Type B pancreatic cell (in vitro differentiated cells): ENCODE measurements at regions not wholly inside any gene's neighbourhood (a gene's known extent, or its start where the extent isn't known, plus 50 kb on each side); places are given as distances from the start of the nearest gene placed in this dataset.

ENCODE experiments used
- DNase-seq: peaks from one replicate; pipeline ENCODE4 v3.0.0; 2021; ENCODE audit warnings: mixed read lengths; ENCODE audit not compliant: unreplicated experiment; ENCODE audit errors: extremely low spot score
- H3K27ac Mint-ChIP-seq: 2 replicates; pipeline ENCODE4 v1.8.0; 2021; ENCODE audit warnings: mild to moderate bottlenecking, mixed read lengths
- H3K27me3 Mint-ChIP-seq: 2 replicates; pipeline ENCODE4 v1.8.0; 2021; ENCODE audit warnings: mixed read lengths
- H3K36me3 Mint-ChIP-seq: 2 replicates; pipeline ENCODE4 v1.8.0; 2021; ENCODE audit warnings: mixed read lengths
- H3K4me1 Mint-ChIP-seq: one replicate; pipeline ENCODE4 v1.8.0; 2021; ENCODE audit warnings: mixed read lengths; ENCODE audit not compliant: unreplicated experiment
- H3K4me3 Mint-ChIP-seq: 2 replicates; pipeline ENCODE4 v1.8.0; 2021; ENCODE audit warnings: mild to moderate bottlenecking, mixed read lengths
- H3K9me3 Mint-ChIP-seq: 2 replicates; pipeline ENCODE4 v1.8.0; 2021; ENCODE audit warnings: mixed read lengths
- CTCF ChIP-seq: fragments of 200-600 bp; sonication (generic); conservative IDR thresholded peaks from 2 replicates; pipeline ENCODE4 v1.5.0; 2021; ENCODE audit warnings: antibody characterized with exemption, mild to moderate bottlenecking

- Mint-ChIP-seq H3K9me3 (no peaks in the 10 kb centered on the region), H3K36me3 (no peaks in the 10 kb centered on the region), H3K27me3 (no peaks in the 10 kb centered on the region), H3K4me1 (peaks cover 15% of the 10 kb centered on the region), H3K27ac (no peak overlapping the region), H3K4me3 (no peak overlapping the region)
- no peak for DNase-seq
- TF ChIP-seq CTCF = no peak
Observed at GRCh38 chr9:2363781-2364180, 257.8 kb upstream of the VLDLR start.

DNA sequence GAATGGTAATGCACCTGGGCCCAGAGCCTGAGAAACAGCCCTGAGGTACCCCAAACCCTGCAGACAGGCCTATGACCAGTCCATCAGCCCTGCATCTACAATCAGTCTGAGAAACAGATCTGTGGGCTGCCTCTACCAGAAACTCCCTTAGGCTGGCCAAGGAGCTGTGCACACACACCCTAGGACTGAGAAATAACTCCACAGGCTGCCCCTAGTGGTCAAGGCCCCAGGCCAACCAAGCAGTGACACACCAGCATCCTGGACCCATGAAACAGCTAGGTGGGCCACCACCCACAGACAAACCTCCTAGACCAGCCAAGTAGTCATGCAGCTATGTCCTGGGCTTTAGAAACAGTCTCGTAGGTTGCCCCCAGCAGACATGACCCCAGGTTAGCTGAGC lies 253.6 kb upstream of the VLDLR start:
- no peaks in the 10 kb centered on the region for H3K27me3 Mint-ChIP-seq
- H3K36me3 Mint-ChIP-seq = no peaks in the 10 kb centered on the region
- DNase-seq = no peak
- H3K9me3 Mint-ChIP-seq = peaks cover 4% of the 10 kb centered on the region
- H3K4me3 Mint-ChIP-seq = no peak overlapping the region
- H3K4me1 Mint-ChIP-seq = no peaks in the 10 kb centered on the region
- TF ChIP-seq CTCF = peak; percentile 14
- no peak overlapping the region for H3K27ac Mint-ChIP-seq

DNA sequence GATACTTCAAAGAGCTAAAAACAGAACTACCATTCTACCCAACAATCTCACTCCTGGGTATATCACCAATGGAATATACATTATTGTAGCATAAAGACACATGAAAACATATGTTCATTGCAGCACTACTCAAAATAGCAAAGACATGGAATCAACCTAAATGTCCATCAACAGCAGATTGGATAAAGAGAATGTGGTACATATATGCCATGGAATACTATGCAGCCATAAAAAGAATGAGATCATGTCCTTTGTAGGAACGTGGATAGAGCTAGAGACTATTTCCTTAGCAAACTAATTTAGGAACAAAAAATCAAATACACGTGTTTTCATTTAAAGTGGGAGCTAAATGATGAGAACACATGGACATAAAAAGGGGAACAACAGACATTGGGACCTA lies 247.9 kb upstream of the VLDLR start:
- no peaks in the 10 kb centered on the region for H3K4me1 Mint-ChIP-seq
- no peak overlapping the region for H3K27ac Mint-ChIP-seq
- no peak overlapping the region for H3K4me3 Mint-ChIP-seq
- no peak for DNase-seq
- H3K9me3 Mint-ChIP-seq = peaks cover 15% of the 10 kb centered on the region
- no peaks in the 10 kb centered on the region for H3K27me3 Mint-ChIP-seq
- no peaks in the 10 kb centered on the region for H3K36me3 Mint-ChIP-seq
- TF ChIP-seq CTCF = no peak

DNA sequence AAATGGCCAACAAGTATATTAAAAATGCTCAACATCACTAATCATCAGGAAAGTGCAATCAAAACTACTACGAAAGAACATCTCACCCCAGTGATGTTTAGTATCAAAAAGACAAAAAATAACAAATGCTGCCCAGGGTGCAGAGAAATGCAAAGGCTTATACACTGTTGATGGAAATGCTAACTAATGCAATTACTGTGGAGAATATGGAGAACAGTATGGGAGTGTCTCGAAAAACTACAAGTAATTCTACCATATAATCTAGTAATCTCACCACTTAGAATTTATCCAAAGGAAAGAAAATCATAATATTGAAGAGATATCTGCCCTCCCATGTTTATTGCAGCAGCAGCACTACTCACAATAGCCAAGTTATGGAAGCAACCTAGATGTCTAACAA lies 246.5 kb upstream of the VLDLR start:
- H3K4me3 Mint-ChIP-seq = no peak overlapping the region
- peaks cover under 1% of the 10 kb centered on the region for H3K4me1 Mint-ChIP-seq
- peaks cover 22% of the 10 kb centered on the region for H3K9me3 Mint-ChIP-seq
- H3K27me3 Mint-ChIP-seq = no peaks in the 10 kb centered on the region
- no peaks in the 10 kb centered on the region for H3K36me3 Mint-ChIP-seq
- DNase-seq = no peak
- no peak for TF ChIP-seq CTCF
- no peak overlapping the region for H3K27ac Mint-ChIP-seq

DNA sequence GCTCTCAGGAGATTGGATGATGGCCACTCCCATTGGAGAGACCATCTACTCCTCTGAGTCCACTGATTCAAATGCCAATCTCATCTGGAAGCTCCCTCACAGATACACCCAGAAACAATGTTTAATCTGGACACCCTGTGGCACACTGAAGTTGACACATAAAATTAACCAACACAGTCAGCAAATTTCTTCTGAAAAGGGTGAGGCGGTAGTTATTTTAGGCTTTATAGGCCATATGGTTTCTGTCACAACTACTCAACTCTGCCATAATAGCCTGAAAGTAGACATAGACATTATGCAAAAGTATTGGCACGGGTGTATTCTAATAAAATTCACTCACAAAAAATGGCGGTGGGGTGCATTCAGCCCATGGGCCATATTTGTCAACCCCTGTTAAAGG lies 244.5 kb upstream of the VLDLR start:
- H3K9me3 Mint-ChIP-seq = peaks cover 27% of the 10 kb centered on the region
- H3K4me1 Mint-ChIP-seq = peaks cover 10% of the 10 kb centered on the region

More for the DNA sequence above, 244.5 kb upstream of the VLDLR start:
- TF ChIP-seq CTCF = no peak
- DNase-seq = no peak
- H3K27ac Mint-ChIP-seq = no peak overlapping the region
- no peaks in the 10 kb centered on the region for H3K36me3 Mint-ChIP-seq
- no peaks in the 10 kb centered on the region for H3K27me3 Mint-ChIP-seq
- H3K4me3 Mint-ChIP-seq = no peak overlapping the region
